ENCODE measurements at regions not wholly inside any gene's neighbourhood (a gene's known extent, or its start where the extent isn't known, plus 50 kb on each side); places are given as distances from the start of the nearest gene placed in this dataset.
"Not testable (repeated sequence)": the region's sequence is repeated elsewhere in the genome, so short reads cannot be mapped to it uniquely, and the experiment has no call there.

DNA sequence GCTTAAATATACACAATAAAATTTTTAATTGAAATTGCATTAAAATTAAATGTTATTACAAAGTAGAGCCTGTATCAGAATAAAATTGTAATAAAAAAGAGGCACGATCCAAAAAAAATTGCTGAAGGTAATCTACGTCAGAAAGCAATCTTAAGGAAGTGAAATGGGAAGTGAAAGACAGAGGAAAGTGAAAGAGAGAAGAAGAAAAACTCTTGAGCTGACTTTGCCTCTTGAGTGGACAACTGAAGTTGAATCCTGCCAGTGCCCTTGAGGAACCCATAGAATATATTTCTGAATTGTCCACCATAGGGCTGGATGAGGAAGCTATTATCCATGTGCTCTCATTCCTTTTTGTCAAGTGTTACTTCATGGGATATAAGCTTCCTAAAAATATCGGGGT lies 285.1 kb upstream of the STAC start:
- DNase-seq, result no peak

DNA sequence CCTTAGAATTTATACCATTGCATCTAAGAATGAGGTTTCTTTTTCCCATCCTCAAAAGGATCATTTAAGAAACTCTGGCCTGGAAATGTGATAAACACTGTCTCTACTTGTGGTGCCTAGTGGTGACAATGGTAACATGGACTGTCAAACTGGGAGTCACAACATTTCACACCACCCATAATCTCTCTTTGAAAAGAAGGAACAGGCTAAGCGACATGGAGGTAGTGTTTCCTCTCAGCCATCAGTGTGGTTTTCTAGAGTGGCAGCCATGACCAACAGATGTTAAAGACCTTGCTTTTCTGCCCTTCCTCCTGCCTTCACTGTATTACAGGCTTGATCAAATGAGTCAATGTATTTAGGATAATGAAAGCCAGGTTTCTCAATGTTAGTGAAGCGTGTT lies 283.1 kb upstream of the STAC start:
- no peak for DNase-seq

DNA sequence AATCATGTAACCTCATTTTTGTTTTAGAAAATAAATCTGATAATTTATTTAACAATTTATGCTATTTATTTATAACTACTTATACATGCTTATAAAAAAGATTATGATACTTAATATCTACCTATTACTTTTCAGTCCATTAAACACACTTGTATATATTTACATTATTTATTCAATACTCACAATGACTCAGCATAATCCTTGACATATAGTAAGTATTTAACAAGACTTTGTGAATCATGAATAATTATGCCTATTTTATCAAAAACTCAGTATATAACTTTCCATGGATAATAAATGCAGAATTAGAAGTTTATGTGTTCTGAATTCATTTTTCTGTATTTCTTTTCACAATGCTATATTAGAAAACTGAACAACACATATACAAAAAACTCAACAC lies 266.0 kb upstream of the STAC start:
- DNase-seq, result no peak

DNA sequence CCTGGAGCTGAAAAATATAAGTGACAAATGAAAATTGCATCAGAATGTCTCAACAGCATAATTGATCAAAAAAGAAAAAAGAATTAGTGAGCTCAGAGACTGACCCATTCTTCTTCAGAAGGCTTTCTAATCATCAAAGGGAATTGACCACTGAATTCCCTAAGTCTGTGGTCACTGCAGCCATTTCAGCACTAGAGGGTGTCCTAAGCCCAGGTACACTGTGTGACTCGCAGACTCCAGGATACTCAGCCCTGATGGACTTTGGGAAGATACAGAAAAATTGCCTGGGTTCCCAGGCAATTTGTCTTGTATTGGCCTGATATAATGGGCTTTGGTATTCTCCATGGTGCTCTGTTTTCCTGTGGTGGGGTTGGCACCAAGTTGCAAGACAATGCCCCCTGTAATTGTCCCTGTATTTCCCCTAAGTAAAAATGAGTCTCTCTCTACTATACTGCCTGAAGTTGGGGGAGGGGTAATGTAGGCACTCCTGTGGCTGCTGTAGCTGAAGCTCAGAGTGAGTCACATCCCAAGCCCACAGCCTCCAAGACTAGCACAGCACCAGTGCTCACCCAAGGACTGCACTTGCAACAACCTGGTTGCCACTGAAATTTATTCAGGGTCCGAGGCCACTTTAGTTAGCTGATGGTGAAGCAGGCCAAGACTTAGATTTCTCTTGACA lies 256.0 kb upstream of the STAC start:
- DNase-seq, result no peak

DNA sequence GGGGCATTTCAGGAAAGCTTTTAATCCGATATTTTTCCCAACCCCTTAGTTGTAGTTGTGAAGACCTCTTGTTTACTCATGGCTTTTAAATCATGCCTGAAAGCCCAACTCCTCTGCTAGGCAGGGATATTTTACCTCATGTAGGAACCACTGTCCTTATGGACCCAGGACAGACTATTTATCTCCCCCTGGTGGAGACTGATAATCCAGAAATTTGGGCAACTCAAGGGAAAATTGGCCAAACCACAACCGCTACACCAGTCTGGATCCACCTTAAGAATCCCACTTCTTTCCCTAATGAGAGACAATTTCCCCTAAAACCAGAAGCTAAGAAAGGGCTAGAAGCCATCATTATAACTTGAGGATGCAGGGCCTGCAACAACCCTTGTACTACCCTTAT lies 248.1 kb upstream of the STAC start:
- no peak for DNase-seq

DNA sequence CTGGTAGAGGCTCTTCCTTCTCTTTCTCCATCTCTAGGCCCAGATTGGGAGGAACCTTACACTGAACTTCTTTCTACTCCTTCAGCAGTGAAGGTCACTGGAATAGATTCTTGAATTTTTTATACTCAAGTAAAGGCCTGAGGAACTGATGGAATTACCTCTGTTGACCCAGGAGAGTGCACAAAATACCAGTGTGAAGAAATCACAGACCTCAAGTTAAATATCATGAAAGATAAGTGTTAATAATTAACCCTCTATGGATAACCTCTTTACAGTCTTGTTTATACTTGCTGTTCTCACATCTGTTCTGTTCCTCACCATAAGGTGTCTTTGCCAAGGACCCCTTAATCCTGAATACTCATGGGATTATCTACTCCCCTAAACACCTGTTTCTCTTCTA lies 244.4 kb upstream of the STAC start:
- no peak for DNase-seq

DNA sequence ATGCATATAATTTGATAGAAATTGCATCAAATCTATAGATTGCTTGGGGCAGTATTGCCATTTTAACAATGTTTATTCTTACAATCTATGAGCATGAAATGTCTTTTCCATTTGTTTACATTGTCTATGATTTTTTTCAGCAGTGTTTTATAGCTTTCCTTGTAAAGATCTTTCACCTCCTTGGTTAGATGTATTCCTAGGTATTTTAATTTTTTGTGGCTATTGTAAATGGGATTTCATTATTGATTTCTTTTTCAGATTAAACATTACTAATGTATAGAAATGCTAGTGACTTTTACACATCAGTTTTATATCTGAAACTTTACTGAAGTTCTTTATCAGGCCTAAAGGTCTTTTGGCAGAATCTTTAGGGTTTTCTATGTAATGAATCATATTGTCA lies 237.6 kb upstream of the STAC start:
- DNase-seq, result no peak

DNA sequence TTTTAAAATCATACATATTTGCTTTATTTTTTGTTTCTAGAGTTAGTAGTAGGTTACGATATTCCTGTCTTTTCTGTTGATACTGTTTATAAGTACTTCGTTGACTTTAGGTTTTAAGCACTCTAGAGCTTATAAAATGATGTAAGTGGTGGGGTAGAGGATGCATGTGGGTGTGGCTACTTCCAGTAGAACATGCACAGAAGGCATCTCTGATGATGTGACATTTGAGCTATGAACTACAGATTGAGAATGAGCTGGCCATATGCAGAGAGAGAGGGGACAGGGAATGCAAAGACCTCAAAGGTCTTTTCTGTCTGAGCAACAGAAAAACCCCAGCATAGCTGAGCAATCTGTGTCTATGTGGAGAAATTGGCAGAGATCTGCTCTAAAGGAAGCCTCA lies 233.9 kb upstream of the STAC start:
- DNase-seq, result no peak

DNA sequence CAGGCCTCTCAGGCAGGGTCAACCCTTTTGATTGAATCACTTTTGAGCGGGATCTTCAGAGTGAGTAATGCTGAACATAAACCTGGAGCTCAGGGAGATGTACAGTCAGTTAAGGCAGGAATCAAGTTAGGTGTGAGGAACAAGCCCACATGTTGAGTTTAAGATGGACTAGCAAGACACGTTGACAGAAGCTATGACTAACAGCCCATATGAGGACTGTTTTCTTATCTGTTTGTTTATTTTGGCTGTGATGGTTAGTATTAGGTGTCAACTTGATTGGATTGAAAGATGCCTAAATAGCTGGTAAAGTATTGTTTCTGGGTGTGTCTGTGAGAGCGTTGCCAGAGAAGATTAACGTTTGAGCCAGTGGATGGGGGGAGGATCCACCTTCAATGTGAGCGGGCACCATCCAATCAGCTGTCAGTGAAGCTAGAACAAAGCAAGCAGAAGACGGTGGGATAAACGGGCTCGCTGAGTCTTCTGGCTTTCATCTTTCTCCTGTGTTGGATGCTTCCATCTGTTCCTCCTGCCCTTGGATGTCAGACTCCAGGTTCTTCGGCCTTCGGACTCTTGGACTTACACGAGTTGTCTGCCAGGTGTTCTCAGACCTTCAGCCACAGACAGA lies 232.3 kb upstream of the STAC start:
- no peak for DNase-seq

DNA sequence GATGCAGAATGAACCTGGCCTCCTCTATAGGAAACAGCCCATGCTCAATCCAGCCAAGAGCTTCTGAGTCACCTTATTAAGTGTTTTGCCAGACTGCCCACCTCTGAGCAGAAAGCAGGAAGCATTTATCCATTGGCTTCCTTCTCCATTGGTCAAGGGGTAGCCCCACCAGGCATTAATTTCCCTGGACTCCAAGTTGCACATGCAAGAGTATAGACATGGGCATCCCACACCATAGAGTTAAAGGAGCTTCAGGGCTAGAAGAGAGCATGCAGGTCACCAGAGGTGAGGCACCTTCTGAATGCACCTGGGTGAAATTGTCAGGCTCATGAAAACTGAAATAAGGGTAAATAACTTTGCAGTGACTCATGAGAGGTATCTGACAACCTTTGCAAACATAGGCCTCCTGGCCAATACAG lies 230.8 kb upstream of the STAC start:
- no peak for DNase-seq

DNA sequence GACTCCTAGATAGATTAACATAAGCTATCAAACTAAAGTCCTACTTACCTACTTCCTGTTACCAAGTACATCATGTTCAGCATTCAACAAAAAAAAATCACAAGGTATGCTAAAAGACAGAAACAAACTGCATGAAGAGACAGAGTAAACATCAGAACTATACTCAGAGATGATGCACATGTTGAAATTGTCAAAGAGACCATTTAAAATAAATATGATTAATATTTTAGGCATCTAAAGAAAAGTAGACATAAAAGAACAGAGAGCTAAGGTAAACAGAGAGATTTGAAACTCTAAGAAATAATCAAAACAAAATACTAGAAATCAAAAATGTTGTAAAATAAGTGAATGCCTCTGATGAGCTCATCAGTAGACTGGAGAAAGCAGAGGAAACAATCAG lies 224.8 kb upstream of the STAC start:
- DNase-seq, result no peak

DNA sequence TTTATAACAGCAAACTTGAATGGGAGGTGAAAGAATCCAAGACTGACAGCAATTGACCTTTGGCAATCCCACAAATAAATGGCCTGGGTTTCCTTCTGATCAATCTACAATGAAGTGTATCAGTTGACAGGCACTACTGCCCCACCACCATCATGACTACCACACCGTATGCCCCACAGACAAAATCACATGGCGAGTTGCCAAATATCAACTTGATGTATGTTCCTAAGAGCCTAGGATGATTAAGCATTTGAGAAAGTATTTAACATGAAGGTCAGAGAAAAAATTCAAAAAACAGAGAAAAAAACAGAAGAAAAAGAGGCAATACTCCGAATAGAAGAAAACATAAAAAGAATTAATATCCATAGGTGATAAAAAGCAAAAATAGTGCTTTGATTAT lies 215.9 kb upstream of the STAC start:
- DNase-seq, result no peak

DNA sequence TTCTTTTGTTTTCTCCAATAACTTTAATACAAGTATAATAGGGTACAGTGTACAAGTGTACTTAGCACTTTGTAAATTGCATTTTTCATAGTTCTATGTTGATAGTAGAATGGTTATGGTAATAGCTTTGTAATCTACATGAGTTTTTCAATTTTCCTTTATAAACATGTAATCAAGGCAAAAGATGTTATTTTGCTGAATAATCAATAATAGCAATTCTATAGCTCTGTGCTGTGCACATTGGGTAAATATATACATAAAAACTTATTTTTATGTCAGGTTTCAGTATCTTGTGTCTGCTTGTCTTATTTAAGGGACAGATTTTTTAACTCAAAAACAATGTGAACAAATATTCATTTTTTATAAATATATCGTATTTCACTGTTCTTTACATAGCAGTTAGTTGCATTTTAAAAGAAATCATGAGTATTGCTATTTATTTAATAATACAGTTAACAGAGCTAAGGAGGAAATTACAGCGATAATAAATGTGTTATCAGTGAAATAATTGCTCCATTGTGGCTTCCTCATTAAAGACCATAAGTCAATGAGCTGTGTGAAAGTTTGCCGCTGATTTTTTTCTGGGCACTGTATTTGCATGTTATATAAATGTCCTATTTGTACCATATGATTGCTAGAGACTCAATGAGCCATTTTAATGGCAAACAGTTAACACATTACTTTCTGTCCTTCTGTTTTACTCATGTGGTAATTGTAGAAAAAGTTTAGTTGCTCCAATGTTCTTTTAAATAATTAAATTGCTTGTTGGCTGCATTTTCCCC lies 214.6 kb upstream of the STAC start:
- no peak for DNase-seq

DNA sequence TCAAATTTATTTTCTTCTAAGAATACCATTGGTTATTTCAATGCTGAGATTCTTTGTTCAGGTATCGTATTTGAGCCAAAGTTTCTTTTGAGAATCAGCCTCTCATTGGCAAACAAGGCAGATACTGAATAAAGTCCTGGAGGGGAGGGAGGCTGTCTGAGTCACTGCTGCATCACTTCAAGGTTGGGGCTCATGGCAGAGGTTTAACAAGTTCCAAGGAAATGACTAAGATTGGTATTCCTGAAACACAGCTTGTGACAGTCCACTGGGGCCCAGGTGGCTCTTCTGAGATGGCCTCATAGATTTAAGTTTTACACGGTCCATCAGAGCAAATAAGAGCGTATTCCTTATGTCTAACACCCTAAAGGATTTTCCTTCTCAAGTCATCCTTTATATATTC lies 213.8 kb upstream of the STAC start:
- no peak for DNase-seq

DNA sequence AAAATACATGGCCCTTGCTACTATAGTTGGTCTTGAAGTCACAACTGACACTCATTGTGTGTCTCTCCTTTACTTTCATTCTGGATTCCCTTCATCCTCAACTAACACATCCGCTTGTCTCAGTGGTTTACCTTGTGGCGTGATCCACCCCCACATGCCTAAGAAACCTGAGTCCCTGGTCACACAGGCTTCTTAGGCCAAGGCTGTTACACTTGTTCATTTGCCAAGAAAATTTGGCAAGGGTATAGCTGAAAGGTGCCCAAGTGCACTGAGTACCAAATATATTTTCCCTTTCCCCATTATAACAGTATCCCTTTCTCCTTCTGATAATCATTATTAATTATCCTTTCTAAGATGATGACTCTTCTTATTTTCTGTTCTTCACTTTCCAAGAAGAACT lies 207.6 kb upstream of the STAC start:
- DNase-seq, result no peak

DNA sequence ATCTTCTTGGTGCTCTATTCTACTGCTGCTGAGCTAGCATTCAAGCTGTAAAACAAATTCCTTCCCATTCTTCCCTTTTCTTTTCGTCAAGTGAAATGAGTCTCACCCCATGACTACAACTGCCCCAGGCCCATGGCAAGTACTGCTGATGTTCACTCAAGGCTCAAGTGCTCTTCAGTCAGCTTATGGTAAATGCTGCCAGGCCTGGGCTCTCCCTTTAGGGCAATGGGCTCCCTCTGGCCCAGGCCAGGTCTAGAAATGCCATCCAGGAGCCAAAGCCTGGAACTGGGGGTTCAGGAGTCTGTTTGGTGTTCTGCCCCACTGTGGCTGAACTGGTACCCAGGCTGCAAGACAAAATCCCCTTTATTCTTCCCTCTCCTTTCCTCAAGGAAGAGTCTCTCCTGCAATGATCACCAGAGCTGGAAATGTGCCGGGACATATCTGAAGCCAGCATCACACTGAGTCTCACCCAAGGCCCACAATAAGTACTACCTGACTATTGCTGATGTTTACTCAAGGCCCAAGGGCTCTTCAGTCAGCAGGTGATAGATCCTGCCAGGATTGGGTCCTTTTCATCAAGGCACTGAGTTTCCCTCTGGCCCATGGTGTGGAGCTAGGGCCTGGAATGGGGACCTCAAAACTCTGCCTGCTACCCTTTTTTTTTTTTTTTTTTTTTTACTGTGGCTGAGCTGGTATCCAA lies 205.0 kb upstream of the STAC start:
- DNase-seq, result no peak

DNA sequence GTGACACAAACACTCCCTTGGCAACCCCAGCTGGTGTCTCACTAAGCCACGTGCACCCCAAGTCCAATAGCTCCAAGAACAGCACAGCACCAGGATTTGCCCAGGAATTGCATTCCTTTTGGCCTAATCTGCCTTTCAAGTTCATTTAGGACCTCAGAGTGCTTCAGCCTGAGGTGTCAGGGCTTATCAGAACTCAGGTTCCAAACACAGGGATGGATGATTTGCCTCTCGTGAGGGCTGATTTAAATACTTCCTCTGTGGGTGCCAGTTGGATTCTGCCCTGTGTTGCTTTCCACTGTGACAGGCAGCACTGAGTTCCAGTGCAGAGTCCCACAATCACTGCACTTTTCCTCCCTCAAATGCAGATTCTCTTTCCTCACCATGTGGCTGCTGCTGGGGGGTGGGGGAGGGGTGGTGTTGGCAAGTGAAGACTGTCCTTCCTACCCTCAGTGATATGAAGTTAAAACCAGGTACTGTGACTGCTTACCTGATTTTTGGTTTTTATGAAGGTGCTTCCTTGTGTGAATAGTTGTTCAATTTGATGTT lies 204.3 kb upstream of the STAC start:
- no peak for DNase-seq

DNA sequence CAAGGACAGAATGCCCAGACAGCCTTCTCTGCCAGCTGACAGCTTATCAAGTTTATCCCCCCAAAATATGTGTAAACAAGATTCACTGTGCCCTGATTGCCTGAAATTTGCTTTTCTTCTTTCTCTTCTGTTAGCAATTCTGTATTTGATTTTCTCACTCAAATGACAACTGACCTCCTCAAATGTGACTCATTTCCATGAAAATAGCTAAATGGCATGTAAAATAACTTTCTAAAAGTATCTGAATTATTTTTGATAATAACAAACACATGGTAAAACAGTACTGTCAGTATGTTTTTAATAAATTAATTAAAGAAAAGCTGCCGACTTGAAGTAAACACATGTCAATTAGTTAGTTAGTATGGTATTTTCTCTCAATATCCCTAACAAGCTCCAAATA lies 202.3 kb upstream of the STAC start:
- no peak for DNase-seq

DNA sequence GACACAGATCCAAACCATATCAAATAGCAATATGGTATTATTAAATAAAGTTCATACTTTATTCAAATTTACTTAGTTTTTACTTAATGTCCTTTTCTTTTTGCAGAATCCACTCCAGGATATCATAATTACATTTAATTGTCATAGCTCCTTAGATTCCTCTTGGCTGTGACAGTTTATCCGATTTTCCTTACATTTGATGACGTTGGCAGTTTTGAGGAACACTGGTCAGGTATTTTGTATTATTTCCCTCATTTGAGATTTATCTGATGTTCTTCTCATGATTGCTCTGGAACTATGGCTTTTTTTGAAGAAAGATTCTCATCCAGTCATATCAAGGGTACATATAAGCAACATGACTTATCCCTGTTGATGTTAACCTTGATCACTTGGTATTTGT lies 198.3 kb upstream of the STAC start:
- DNase-seq, result no peak

DNA sequence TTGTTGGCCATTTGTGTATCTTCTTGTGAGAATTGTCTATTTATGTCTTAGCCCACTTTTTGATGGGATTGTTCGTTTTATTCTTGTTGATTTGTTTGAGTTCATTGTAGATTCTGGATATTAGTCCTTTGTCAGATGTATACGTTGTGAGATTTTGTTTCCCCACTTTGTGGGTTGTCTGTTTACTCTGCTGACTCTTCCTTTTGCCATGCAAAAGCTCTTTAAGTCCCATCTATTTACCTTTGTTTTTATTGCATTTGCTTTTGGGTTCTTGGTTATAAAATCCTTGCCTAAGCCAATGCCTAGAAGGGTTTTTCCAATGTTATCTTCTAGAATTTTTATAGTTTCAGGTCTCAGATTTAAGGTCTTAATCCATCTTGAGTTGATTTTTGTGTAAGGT lies 193.1 kb upstream of the STAC start:
- DNase-seq, result not testable (repeated sequence)

DNA sequence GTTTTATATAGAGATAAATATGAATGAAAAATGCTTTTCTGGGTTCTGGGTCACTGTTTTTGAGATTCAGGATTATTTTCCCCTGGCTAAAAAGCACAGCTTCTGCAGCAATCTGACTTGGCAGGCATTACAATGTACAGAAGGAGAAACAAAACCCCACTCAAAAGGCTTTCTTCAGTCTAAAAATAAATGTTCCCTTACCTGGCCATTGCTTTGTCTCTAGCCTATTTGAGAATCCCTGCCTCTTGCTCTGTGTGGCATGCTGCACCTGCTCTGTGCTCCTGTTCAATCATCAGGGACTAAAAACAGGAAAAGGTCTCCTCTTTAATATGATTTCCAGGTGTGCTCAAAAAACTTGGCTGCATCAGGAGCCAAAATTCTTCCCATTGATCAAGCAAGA lies 187.4 kb upstream of the STAC start:
- no peak for DNase-seq

DNA sequence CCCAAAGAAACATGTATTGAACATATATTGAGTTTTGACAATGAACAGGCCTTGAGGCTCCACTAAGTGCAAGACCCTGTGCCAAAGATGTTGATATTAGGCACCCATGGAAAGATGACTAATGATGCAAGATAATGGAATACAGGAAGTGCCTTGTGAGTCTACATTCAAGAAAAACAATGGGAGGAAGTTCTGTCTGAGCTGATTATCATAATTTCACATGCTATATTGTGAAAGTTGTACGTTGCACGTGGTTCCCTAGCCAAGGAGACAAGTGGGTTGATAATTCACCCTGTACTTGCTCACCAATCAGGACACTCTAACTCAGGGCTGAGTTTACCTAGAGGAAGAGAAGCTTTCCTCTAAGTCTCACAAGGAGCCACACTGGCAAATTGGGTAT lies 186.9 kb upstream of the STAC start:
- DNase-seq, result no peak

DNA sequence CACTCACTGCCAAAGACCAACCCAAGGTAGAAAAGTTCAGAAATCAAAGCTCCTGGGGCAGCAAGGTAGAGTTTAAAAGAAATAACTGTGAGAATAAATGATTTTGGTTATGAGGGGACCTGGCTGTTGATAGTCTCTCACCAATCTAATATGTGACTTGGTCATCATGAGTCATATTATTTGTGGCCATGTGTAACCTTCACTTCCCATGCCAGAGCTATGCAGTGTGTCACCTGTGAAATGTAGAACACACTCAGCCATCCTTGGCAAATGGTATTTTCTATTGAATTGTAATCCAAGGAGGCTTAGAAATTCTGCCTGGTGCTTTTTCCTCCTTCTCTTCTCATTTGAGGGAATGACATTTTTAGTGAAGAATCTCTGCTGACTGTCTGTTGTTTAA lies 184.2 kb upstream of the STAC start:
- no peak for DNase-seq

DNA sequence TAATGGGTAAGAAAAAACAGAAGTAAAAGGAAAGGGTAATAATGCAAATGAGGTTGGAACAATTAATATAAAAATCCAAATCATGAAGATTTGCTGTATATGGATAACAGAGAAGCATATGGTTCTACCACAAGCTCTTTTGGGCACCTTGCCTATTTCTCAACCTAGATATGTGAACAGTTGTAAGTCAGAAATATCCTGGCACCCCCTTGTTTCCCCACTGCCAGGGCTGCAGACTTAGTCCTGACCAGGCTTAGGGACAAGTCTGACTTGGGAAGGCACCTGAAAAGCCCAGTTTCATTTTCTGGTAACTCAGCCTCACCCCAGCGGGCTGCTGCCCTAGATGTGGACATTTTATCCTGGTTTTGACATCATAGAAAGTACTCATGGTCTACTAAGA lies 183.2 kb upstream of the STAC start:
- DNase-seq, result no peak
